C4-2B (cell line): ENCODE measurements at regions not wholly inside any gene's neighbourhood (a gene's known extent, or its start where the extent isn't known, plus 50 kb on each side); places are given as distances from the start of the nearest gene placed in this dataset.
"Not testable (repeated sequence)": the region's sequence is repeated elsewhere in the genome, so short reads cannot be mapped to it uniquely, and the experiment has no call there.

Experiments used
- H3K27ac ChIP-seq: fragments of 450-650 bp; 2 replicates; pipeline ENCODE4 v1.5.1; 2017
- ZFX ChIP-seq: fragments of 450-650 bp; IDR thresholded peaks from 2 replicates; pipeline ENCODE4 v1.6.1; 2017
- TF ChIP-seq, protein P1 (sequence below): fragments of 450-650 bp; conservative IDR thresholded peaks from 2 replicates; pipeline ENCODE4 v1.5.1; 2017; ENCODE audit warnings: mild to moderate bottlenecking

DNA sequence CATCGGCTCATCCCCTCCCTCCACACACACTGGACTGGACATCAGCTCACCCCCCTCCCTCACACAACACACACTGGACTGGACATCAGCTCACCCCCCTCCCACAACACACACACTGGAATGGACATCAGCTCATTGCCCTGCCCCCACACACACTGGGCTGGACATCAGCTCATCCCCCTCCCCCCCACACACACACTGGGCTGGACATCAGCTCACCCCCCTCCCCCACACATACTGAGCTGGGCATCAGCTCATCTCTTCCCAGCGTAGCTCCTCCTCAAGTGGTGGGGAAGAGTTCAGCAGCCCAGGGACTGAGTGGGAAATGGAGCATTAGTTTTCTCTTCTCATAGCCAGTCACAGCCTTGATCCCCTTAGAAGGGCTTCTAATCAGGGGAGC is 58.1 kb upstream of the WDR11 start:
- TF ChIP-seq, protein P1, sequence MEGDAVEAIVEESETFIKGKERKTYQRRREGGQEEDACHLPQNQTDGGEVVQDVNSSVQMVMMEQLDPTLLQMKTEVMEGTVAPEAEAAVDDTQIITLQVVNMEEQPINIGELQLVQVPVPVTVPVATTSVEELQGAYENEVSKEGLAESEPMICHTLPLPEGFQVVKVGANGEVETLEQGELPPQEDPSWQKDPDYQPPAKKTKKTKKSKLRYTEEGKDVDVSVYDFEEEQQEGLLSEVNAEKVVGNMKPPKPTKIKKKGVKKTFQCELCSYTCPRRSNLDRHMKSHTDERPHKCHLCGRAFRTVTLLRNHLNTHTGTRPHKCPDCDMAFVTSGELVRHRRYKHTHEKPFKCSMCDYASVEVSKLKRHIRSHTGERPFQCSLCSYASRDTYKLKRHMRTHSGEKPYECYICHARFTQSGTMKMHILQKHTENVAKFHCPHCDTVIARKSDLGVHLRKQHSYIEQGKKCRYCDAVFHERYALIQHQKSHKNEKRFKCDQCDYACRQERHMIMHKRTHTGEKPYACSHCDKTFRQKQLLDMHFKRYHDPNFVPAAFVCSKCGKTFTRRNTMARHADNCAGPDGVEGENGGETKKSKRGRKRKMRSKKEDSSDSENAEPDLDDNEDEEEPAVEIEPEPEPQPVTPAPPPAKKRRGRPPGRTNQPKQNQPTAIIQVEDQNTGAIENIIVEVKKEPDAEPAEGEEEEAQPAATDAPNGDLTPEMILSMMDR, result no peak
- no peak for TF ChIP-seq ZFX
- no peak overlapping the region for H3K27ac ChIP-seq

DNA sequence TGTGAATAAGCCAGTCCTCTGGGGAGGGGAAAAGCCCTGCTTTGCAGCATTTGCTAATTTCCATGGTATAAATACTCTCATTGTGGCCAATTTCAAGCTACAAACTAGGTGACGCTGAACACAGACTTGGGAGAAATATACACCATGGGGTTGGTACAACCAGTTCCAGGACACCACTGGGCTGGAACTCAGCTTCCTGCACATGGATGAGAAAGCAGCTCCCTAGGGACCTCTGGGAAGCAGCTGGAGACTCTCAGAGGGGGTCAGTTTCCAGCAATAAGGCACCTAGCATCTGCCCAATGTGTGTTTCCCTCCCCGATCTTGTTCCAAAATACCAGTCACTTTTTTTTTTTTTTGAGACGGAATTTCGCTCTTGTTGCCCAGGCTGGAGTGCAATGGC is 56.8 kb upstream of the WDR11 start:
- H3K27ac ChIP-seq, result no peak overlapping the region
- TF ChIP-seq ZFX, result no peak
- TF ChIP-seq, protein P1, result no peak

DNA sequence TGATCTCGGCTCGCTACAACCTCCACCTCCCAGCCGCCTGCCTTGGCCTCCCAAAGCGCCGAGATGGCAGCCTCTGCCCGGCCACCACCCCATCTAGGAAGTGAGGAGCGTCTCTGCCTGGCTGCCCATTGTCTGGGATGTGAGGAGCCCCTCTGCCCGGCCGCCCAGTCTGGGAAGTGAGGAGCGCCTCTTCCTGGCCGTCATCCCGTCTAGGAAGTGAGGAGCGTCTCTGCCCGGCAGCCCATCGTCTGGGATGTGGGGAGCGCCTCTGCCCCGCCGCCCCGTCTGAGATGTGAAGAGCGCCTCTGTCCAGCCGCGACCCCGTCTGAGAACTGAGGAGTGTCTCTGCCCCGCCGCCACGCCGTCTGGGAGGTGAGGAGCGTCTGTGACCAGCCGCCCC is 52.9 kb upstream of the WDR11 start:
- H3K27ac ChIP-seq, result not testable (repeated sequence)

DNA sequence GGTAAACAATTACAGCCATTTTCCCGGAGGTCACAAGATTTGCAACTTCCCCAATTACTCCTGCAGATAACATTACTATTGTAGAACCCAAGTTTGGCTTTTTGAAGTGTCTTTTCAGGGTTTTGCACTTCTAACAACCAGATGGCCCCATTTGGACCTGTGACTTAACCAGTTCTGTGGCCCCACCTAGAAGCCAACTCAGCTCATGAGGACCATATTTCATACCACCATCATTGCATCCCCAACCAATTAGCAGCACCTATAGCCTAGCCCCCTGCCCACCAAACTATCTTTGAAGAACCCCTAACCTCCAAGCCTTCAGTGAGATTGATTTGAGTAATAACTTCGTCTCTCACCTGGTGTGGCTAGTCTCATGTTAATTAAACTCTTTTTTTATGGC is 51.3 kb upstream of the WDR11 start:
- no peak overlapping the region for H3K27ac ChIP-seq
- TF ChIP-seq ZFX, result no peak
- TF ChIP-seq, protein P1, result no peak

DNA sequence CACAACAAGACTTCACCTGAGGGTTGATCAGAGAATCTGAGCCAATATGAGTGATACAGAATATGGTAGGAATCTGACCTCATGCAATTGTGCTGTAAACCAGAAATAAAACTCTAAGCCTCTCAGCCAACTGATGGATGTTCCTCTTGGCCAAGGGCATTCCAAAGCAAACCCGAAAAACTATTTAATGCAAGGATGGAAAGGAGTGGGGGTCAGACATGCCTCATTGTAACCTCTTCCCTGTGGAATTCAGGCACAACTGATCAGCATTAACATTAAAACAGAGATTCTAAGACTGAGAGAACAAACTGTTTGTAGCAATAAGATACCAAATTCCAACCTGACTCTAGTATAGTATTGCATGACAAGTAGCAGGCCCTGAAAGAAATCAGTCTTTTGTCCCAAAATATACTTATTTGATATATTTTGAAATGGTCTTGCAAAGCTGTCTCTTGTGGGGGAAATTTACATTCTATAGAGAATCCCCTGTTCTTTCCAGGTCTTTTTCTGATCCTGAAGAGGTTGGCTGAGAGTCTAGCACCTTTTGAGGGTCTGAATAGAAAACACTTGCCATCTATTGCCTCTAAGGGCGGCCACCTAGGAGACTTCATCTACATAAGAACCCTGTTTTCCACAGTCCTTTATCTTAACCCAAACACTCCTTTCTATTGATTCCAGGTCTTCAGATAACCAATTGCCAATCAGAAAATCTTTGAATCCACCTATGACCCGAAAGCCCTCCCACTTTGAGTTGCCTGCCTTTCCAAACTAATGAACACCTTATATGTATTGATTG is 50.4 kb upstream of the WDR11 start:
- no peak overlapping the region for H3K27ac ChIP-seq
- TF ChIP-seq, protein P1, result no peak
- no peak for TF ChIP-seq ZFX
